ENCODE measurements at regions not wholly inside any gene's neighbourhood (a gene's known extent, or its start where the extent isn't known, plus 50 kb on each side); places are given as distances from the start of the nearest gene placed in this dataset.

- intact Hi-C loops (cut with DNase I) = no loop called here
- ATAC-seq (no peak), DNase-seq (no peak)
- no peaks in the 10 kb centered on the region for H3K9me3 ChIP-seq
- H3K4me1 ChIP-seq = no peaks in the 10 kb centered on the region
- H3K36me3 ChIP-seq = no peaks in the 10 kb centered on the region
- H3K27ac ChIP-seq = no peak overlapping the region
- TF ChIP-seq CTCF (IDR thresholded peaks at IDR 0.05) = no peak
- no peak overlapping the region for H3K4me3 ChIP-seq
- H3K27me3 ChIP-seq (ENCODE audit: low read depth) = no peaks in the 10 kb centered on the region
Observed at GRCh38 chr1:235021321-235021720, 107.3 kb downstream of the TOMM20 start.

GRCh38 chr1:235019961-235020360, 108.7 kb downstream of the TOMM20 start:
- H3K9me3 ChIP-seq = no peaks in the 10 kb centered on the region
- no peaks in the 10 kb centered on the region for H3K4me1 ChIP-seq
- H3K36me3 ChIP-seq = no peaks in the 10 kb centered on the region
- no peak overlapping the region for H3K4me3 ChIP-seq
- DNase-seq (no peak), ATAC-seq (no peak)
- intact Hi-C loops (cut with DNase I) = no loop called here
- H3K27me3 ChIP-seq (ENCODE audit: low read depth) = no peaks in the 10 kb centered on the region
- H3K27ac ChIP-seq = no peak overlapping the region
- TF ChIP-seq CTCF (IDR thresholded peaks at IDR 0.05) = no peak

GRCh38 chr1:235019471-235019870, 109.2 kb downstream of the TOMM20 start:
- Histone ChIP-seq H3K4me1 (no peaks in the 10 kb centered on the region), H3K27me3 (ENCODE audit: low read depth) (no peaks in the 10 kb centered on the region), H3K36me3 (no peaks in the 10 kb centered on the region), H3K4me3 (no peak overlapping the region), H3K27ac (no peak overlapping the region), H3K9me3 (no peaks in the 10 kb centered on the region)
- intact Hi-C loops (cut with DNase I) = no loop called here
- no peak for ATAC-seq
- no peak for TF ChIP-seq CTCF (IDR thresholded peaks at IDR 0.05)
- DNase-seq = no peak

- no peak for ATAC-seq
- H3K36me3 ChIP-seq = no peaks in the 10 kb centered on the region
- H3K9me3 ChIP-seq = no peaks in the 10 kb centered on the region
- no peak overlapping the region for H3K4me3 ChIP-seq
- DNase-seq = peak; percentile 60
- H3K27ac ChIP-seq = no peak overlapping the region
- intact Hi-C loops (cut with DNase I) = no loop called here
- no peak for TF ChIP-seq CTCF (IDR thresholded peaks at IDR 0.05)
- H3K4me1 ChIP-seq = no peaks in the 10 kb centered on the region
- H3K27me3 ChIP-seq (ENCODE audit: low read depth) = no peaks in the 10 kb centered on the region
Observed at GRCh38 chr1:235018720-235019444, 109.8 kb downstream of the TOMM20 start.

- no peak overlapping the region for H3K27ac ChIP-seq
- no peak overlapping the region for H3K4me3 ChIP-seq
- no peak for DNase-seq
- H3K9me3 ChIP-seq = no peaks in the 10 kb centered on the region
- no peaks in the 10 kb centered on the region for H3K27me3 ChIP-seq (ENCODE audit: low read depth)
- intact Hi-C loops (cut with DNase I) = no loop called here
- no peak for TF ChIP-seq CTCF (IDR thresholded peaks at IDR 0.05)
- H3K36me3 ChIP-seq = no peaks in the 10 kb centered on the region
- no peak for ATAC-seq
- no peaks in the 10 kb centered on the region for H3K4me1 ChIP-seq
Observed at GRCh38 chr1:235018161-235018560, 110.5 kb downstream of the TOMM20 start.
